ENCODE measurements at regions not wholly inside any gene's neighbourhood (a gene's known extent, or its start where the extent isn't known, plus 50 kb on each side); places are given as distances from the start of the nearest gene placed in this dataset.

GRCh38 chr2:65856423-65856822 is 424.0 kb upstream of the SPRED2 start:
- Histone ChIP-seq H2AK5ac (ENCODE audit: low read depth, low read length) (no peak overlapping the region), H3K4me3 (ENCODE audit: extremely low read depth in 1 of 4, insufficient read depth in 2 of 4, low read depth in 3 of 4, low read length in 4 of 4) (no peak overlapping the region), H4K5ac (ENCODE audit: insufficient read length, low read depth, low read length) (no peak overlapping the region), H3K27ac (ENCODE audit: low read depth, low read length) (no peak overlapping the region), H3K4me2 (ENCODE audit: insufficient read depth in 1 of 2, low read depth in 2 of 2, low read length in 2 of 2) (no peak overlapping the region), H2BK5ac (ENCODE audit: low read depth, low read length) (no peak overlapping the region), H2BK120ac (replicated peaks; ENCODE audit: low read depth, low read length) (no peak overlapping the region), H3K18ac (ENCODE audit: extremely low read depth, low read length) (no peak overlapping the region), H4K20me1 (replicated peaks in 1 of 2; ENCODE audit: control insufficient read depth in 1 of 2, insufficient read depth in 2 of 2, low read length in 2 of 2) (no peaks in the 10 kb centered on the region), H3K4me1 (replicated peaks in 1 of 4; ENCODE audit: control insufficient read depth in 3 of 4, insufficient read depth in 4 of 4, low read length in 3 of 4) (no peaks in the 10 kb centered on the region), H3K4ac (replicated peaks; ENCODE audit: insufficient read length, low read depth, low read length) (no peak overlapping the region), H3K79me1 (ENCODE audit: low read depth, low read length) (no peaks in the 10 kb centered on the region), H4K8ac (ENCODE audit: extremely low read depth, insufficient read depth, low read length) (no peak overlapping the region), H3K23ac (ENCODE audit: insufficient read length) (no peak overlapping the region), H3K9me3 (ENCODE audit: insufficient read depth in 2 of 2, low read depth in 1 of 2, low read length in 1 of 2) (no peaks in the 10 kb centered on the region), H3K36me3 (ENCODE audit: control insufficient read depth in 2 of 4, insufficient read depth in 4 of 4, low read length in 3 of 4) (no peaks in the 10 kb centered on the region), H3K14ac (ENCODE audit: insufficient read length) (no peak overlapping the region), H4K91ac (replicated peaks; ENCODE audit: insufficient read length, low read length) (no peak overlapping the region), H2BK20ac (ENCODE audit: low read length) (no peak overlapping the region), H2BK15ac (ENCODE audit: low read length) (no peak overlapping the region), H3K9ac (replicated peaks in 1 of 4; ENCODE audit: extremely low read depth in 1 of 4, low read depth in 3 of 4, low read length in 3 of 4) (no peak overlapping the region), H2BK12ac (ENCODE audit: low read depth, low read length) (no peak overlapping the region), H3K27me3 (replicated peaks in 1 of 4; ENCODE audit: control insufficient read depth in 3 of 4, extremely low read depth in 1 of 4, insufficient read depth in 3 of 4, low read length in 3 of 4) (peaks cover 0 to 1% (median 0%) of the 10 kb centered on the region in 4 experiments; a peak in 1 of 7 replicates), H3K23me2 (ENCODE audit: low read depth, low read length) (no peaks in the 10 kb centered on the region), H3K56ac (replicated peaks; ENCODE audit: insufficient read length, low read depth, low read length) (no peak overlapping the region), H2AFZ (ENCODE audit: low read length) (no peak overlapping the region), H3K79me2 (ENCODE audit: control insufficient read depth in 1 of 2, insufficient read depth in 2 of 2, low read length in 2 of 2) (no peaks in the 10 kb centered on the region)
- DNase-seq (ENCODE audit: low read depth in 1 of 2, low spot score in 2 of 2), result no peak
- CTCF ChIA-PET (ENCODE audit: partially characterized antibody), result no interaction called here
- POLR2A ChIA-PET (ENCODE audit: partially characterized antibody), result no interaction called here
- no peak for FAIRE-seq
- TF ChIP-seq JUND (IDR thresholded peaks at IDR 0.05; ENCODE audit: low read length) (no peak), SP4 (IDR thresholded peaks at IDR 0.05; ENCODE audit: low read length) (no peak), RNF2 (IDR thresholded peaks at IDR 0.05; ENCODE audit: borderline replicate concordance, low read depth, low read length, missing control alignments, poor library complexity, severe bottlenecking) (no peak), RAD21 (IDR thresholded peaks at IDR 0.05 in 1 of 2, conservative IDR thresholded peaks at IDR 0.05 in 1 of 2; ENCODE audit: low read depth in 2 of 2, low read length in 2 of 2) (no peak)
